HG03469 (cell line): ENCODE measurements at regions not wholly inside any gene's neighbourhood (a gene's known extent, or its start where the extent isn't known, plus 50 kb on each side); places are given as distances from the start of the nearest gene placed in this dataset.

Experiments used
- ATAC-seq: cut with Tn5 transposase; IDR thresholded peaks from one replicate; pipeline ENCODE4 v1.9.1; 2021; ENCODE audit warnings: mild to moderate bottlenecking, moderate library complexity, moderate number of reproducible peaks; ENCODE audit not compliant: unreplicated experiment

DNA sequence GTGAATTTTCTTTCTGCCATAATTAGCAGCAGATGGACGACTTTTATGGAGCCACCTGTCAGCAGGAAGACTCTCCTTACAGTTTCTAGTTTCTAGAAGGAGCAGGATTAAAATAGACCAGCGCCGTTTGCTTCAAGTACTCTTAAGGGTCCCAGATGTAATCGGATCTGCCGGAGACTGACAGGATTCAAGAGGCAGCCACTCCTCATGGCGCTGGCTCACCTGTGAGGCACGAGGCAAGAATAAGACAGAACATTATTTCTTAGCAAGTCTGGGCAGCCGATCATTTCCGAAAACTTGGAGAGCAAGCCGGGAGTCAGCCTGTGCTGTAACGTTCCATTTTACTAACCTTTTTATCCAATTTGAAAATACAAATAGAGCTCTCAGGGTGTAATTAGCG is 410.4 kb upstream of the RORA start:
- ATAC-seq: no peak

DNA sequence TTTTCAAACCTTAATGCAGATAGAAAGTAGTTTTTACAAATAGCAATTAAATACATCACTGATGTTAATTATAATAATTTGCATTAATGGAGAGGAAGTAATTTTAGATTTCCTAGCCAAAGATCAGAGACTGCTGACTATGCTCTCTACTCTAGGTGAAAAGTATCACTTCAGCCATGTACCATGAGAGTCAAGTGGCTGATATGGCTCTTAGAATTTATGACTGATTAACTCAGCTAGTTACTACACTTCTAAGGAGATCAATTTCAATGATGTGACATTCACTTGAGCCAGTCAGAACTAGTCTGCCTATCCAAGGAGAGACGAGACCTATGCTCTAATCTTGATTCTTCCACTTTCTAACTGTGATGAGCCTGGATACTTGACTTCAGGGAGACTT is 405.7 kb upstream of the RORA start:
- no peak for ATAC-seq

DNA sequence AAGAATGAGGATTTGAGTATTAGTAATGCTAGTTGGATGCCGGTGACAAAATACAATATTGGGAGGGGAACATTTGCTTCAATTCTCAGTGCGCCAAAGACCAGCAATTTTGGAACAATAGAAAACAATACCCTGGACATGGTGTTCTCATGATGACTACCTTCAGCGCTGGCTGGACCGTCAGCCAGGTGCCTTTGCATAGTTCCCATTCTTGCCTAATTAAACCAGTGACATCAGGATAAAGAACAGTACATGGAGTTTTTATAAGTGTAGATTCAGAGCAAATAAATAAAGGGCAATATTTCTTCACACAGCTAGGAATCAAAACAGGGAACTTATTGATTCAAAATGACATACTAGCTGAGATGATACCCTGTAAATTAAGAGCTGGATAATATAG is 404.8 kb upstream of the RORA start:
- no peak for ATAC-seq

DNA sequence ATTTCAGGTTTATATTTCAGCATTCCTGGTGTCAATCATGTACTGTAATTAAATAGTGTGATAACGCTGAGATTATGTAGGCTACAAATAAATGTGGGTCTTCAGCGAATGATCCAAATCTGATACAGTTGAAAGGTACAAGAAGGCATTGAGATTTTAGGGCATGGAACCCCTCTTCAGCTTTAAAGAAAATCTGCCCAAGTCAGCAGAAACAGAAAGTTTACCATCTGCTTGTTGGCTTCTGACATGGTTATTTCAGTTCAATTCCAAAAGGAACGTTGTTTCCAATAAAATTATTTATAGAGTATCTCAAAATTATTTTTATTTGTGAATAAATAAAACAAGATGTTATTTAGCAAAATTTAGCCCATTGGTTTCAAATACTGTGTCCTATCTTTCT is 400.2 kb upstream of the RORA start:
- no peak for ATAC-seq

DNA sequence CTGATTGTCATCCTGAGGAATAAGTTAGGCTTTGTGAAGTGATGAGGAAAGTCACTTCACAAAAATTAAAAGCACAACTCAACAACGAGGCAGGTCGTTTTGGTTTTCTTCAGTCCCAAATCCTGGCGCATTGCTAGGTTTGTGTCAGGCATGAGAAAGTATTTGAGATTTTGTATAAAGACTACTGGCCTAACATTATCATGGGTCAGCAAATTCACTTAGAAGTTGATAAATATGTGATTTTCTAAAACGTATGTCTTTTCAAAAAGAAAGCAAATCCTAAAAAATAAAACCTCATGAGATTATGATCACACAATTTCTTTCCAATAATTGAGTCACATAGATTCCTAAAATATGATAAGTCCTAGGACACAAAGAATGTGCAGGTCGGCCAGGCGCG is 395.8 kb upstream of the RORA start:
- no peak for ATAC-seq

DNA sequence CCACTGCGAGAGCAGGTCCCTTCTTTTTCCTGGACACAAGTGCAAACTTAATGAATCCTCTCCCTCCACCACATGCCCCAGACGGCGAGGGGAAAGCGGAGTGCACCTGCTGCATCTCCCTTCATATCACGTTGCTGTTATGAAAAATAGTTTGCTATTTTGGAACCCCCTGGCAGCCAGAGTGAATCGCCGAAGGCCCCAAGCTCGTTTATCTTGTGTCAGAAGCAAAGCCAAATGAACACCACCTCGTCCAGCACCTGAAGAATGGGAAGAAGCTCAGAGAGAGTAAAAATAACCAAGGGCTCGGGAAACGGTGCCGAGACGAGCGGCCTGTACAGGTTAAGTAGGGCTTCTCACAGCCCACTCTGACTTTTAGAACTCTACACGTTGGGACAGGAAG is 394.6 kb upstream of the RORA start:
- ATAC-seq: no peak

DNA sequence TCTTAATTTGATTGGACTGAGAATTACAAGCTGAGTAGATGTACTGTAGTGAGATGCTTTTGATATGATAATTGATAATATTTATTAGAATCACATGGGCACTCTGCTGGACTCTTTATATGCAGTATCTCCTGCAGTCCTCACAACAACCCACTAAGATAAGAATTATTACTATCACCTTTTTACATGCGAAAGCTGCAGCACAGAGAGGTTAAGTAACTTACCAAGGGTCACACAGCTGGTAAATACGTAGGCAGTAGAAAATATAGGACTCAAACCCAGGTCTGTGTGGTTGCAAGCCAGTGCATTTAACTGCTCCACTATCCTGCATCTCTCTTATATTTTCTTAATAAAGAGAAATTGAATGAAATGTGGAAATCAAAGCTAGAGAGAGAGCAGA is 392.8 kb upstream of the RORA start:
- no peak for ATAC-seq

DNA sequence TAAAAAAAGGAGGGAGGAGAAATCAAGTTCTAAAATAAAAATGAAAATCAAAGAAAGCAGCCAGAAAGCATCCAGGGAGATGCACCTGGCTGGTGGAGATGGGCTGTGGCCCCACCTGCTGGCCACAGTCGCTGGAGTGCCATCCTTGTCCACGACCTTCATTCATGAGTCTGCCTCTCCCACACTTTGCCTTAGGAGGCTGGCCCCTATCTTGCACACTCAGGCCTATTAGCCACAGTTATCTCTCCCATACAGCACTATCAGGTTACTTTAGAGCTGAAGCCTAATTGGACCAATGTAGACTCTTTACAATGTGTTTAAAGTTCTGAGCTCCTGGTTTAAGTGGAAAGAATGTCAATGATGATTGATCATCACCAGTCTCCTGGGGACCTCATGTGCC is 392.0 kb upstream of the RORA start:
- ATAC-seq: no peak

DNA sequence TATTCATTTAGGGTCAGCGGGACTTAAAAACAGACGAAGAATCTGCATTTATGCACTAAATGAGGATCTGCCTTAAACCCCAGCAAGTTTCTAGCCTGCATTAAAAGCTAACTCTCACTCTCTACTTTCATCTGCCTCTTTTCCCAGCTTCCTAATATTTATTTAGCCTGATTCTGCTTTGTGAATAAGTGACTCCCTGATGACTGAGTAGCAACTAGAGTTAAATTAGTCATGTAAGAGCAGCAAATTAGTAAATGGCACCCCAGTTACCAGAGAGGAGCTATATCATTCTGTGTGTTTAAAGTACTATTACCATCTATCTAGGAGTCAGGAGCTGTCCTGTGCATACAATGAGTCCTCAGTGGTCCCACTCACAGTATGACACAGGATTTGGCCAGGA is 391.0 kb upstream of the RORA start:
- no peak for ATAC-seq

DNA sequence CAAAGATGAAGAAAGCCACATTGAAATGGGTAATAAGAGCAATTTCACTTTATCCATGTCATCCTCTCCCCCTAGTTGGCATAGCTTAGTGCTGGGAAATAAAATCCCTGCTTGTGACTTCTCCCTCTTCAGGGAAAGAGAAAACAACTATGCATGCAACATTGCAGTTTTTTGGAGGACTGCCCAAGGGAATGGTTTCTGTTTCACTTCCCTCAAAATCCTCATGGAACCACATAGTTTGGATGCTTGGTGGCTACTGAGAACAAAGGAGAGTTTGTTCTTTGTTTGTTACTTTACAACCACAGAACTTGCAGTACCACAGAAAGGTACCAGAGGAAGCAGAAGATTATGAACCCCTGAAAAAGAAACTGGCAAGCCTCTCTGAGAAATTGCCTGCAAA is 384.6 kb upstream of the RORA start:
- ATAC-seq: no peak

DNA sequence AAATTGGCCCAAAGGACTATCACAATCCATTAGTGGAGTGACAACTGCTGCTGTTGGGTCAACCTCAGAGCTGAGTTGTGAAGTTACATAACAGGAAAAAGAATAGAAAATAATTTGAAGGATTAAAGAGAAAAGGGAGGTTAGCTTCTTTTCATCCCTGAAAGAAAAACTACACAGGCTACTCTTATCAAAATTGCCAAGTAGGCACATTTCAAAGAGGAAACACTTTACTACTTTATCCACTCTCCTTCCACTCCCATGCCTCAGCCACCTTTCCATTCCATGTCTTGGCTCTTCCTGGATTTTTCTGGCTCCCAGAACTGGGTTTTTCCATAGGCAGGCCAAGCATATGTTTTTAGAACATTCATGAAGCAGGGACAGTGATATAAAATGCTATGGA is 384.0 kb upstream of the RORA start:
- no peak for ATAC-seq

DNA sequence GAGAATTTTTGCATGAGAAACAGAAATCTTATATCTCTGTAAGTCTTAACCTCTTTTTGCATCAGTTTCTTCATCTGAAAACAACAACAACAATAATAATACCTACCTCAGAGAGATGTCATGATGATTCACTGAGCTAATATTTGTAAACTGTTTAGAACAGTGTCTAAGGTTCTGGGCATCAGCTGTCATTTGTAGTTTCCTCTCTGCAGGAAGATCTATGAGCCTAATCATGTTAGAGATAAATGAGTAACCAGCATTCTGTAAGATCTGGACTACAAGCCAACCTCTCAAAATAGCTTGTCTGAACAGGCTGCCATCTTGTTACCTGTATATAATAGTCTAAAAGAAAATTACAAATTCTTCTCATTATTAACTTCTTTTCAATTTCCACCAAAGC is 383.0 kb upstream of the RORA start:
- ATAC-seq: no peak

DNA sequence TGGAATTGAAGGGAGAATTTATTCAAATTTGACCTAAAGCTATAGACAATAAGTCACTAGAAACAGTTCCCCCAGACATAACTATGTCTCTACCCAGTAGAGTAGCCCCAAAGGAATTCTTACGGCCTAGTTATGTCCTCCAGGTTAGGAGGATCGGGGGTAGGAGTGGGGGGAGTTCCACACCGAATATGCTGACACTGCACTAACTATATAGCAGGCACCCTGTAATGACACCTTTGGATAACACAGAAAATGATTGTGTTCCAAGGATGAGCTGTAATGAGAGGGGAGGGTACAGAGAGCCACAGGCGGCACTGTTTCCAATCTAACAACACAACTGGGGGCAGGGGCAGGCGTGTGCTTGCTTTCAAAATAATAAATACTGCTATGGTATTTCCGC is 376.2 kb upstream of the RORA start:
- no peak for ATAC-seq

DNA sequence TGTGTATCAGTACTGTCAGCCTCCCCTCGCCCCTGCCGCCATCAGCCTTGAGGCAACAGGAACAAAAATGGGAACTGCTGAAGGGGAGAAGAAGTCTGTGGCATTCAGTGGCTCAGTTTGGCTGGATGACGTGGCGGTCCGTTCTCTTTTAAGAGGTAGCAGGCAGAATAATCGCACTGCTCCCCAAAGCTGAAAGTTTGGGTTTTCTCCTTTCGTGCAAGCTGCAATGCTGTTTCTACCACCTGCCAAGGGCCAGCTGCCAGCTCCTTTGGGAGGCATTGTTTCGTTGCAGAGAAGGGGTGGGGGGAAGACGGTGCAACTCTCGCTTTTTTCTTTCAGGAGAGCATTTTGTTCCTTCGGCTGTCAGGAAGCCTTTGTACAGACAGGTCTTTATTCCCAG is 369.6 kb upstream of the RORA start:
- ATAC-seq: no peak

DNA sequence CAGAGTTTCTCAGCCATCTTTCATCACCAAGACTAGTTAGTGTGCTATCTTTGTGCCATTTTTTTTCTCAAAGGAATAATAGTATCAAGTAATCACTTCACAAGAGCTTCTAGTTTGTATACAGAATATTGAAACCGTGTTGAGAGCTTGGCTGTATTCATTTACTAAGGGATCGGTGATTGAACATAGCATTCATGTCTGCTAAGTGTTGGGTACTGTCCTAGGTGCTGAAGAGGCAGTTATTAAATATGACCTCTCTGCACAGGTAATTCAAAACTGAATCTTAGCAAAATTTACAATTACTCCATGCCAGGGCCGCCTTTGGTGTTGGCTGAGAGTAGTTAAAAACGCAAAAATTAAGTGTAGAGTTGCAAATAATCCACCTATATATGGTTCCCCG is 355.3 kb upstream of the RORA start:
- no peak for ATAC-seq

DNA sequence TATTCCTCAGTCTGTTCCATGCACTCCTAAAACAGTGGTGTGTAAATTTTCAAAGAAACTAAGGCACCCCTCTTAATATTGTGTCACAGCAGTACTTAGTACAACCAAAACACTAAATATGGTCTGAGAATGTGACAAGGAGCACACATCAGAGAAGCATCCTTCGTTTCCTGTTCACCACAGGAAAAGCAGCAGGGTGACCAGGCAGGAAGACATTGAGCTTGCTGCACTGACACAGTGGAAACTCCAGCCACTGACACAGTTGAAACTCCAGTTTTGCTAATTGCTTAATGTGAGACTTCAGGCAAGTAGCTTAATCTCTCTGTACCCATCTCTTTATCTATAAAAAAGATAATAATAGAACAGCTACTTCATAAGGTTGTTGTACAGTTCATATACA is 353.0 kb upstream of the RORA start:
- ATAC-seq: no peak

DNA sequence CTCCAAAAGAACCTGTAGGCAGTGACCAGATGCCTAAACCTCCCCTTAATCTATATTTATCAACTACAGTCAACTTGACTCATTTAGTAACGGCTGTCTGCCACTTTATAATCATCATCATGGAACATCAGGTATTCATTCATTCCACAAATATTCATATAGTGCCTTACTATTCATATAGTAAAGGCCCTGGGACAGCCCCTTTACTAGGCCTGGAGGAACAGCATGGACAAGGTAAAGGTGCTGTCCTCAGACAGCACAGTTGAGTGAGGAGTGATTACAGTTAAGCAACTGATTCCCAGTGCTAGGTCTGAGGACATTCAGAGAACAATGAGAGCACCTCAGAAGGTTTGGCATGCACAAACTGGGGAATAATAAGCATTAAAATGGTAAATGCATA is 346.5 kb upstream of the RORA start:
- no peak for ATAC-seq

DNA sequence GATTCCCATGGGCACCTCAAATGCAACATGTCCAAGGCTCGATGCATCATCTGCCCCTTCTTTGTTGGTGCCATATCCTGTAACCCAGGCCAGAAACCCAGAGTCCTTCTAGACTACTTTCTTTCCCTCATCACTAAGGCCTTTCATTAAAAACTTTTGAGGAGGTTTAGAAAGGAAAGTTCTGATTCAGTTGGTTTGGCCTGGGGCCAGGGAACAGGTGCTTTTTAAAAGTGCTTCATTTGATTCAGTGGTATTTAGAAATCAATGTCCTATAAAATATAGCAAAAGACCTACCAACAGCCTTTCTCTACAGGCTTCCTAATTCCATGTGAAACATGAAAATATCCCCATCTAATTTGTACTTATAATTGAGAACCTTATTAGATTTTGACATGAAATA is 341.9 kb upstream of the RORA start:
- ATAC-seq: no peak

DNA sequence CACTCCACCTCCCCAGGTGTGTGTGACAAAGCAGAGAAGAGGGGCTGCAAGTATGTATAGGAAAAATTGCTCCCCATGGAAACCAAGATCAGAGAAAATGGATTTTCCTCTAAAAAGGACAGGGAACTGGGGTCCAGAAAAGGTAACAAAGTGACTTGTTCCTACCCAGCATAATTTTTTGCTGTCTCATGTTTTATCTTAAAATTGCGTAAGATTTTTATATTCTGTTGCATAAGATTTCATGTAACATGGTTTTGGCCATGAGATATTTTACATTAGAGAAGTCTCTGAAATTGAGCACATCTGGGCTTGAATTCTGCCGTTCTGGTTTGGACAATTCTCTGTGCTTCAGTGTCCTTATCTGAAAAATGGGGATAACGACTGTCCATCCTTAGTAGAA is 335.7 kb upstream of the RORA start:
- no peak for ATAC-seq

DNA sequence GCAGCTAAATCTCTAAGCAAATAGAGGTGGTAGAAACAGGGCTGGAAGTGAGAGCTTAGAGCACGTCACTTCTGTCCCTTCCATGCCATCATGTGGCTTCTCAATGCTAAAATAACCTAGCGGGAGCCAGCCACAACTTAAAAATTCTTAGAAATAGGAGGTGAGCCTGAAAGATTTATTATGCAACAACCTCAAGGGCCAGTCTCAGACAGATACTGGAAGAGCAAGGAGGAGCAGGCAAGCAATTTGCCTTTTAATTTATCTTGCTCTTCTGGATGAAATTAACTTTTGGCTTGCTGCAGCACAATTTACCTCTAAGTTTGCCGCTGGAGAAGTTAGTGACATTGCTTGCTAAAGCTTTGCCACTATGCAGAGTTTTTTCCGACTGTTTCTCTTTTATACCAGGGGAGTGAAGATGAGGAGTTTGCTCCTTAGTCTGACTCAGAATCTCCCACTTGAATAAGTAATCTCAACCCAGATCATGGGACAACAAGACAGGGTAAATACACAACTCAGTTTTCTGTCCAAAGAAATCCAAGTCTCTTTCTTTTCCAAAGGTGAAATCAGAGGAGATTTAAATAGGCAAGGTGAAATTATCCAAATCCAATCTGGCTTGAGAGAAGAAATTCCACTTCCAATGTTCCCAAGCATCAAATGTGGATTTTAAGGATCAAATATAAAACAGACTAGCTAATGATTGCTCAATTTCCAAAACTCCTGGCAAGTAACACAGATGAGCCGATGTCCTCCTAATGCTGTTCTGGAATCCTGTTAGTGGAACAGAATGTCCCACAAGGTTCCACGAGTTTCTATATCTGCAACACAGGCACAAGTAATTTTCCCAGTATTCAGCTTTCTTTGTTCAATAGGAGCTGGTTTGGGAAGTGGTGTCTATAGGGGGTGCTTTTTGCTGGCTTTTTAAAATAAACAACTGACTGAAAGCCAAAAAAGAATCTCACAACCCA is 329.4 kb upstream of the RORA start:
- no peak for ATAC-seq

DNA sequence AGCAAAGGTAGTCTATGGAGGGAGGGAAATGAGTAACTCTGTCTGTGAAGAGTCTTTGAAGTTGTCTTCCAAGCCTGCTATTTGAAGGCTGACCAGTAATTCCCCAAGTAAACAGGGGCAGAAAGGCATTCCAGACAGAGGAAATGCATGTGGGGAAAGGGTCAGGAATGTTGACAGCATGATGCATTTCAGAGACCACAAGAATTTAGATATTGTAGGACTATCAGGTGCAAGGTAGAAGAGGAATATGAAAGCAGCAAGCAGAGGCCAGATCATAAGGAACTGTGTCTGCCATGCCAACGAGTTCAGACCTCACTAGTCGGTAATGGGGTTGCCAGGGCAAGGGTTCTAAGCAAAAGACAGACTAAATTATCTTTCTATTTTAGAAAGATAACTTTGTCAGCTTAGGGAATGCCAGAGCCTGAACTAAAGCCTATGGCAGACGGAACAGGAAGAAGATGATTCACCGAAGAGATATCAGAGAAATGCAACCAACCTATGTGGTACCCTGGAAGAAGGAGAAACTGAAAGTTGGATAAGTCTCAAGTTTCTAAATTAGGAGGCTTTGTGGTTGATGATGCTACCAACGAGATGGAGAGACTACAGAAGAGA is 327.0 kb upstream of the RORA start:
- no peak for ATAC-seq

DNA sequence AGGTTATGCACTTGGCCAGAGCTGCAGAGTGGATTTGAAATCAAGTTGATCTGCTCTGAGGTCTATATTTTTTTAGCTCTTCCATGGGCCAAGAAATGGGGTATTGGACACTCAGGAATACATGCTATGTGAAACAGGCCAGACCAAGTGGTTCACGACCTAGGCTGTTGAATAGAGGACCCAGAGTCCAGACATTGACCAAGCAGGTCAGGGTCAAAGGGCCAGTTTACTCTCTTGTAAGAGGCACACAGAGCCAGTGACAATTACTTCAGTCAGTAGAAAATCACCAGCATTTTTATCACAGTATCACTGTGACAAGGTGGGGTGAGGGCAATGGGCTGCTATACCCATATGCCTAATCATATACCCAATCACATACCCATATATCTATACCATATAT is 320.6 kb upstream of the RORA start:
- ATAC-seq: no peak

DNA sequence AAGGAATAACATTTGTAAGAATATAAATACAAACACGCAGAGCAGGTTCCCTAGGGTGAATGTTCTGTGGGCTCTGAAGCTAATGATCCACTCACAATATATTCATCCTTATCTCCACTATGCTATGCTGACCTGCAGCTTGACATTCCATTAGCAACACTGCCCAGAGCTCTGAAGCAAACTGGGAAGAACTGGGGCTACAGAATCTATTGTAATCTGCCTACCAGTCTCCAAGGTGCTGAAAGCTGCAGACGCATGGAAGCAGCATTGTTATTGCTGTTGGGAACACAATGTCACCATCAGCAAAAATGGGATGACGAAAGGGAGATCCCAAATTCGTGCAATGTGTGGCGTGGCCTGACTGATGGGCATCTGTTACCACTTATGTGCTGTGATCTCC is 316.7 kb upstream of the RORA start:
- ATAC-seq: no peak
